ENCODE measurements at regions not wholly inside any gene's neighbourhood (a gene's known extent, or its start where the extent isn't known, plus 50 kb on each side); places are given as distances from the start of the nearest gene placed in this dataset.
"Not testable (repeated sequence)": the region's sequence is repeated elsewhere in the genome, so short reads cannot be mapped to it uniquely, and the experiment has no call there.

- DNase-seq = no peak
These were observed 171.0 kb upstream of the TSC22D1 start for GRCh38 chr13:44747179-44747578.

- no peak for DNase-seq
These were observed 170.6 kb upstream of the TSC22D1 start for GRCh38 chr13:44746690-44747089.

GRCh38 chr13:44744880-44745633, 168.9 kb upstream of the TSC22D1 start:
- no peak for DNase-seq

- DNase-seq = peak; percentile 19
These were observed 163.4 kb upstream of the TSC22D1 start for GRCh38 chr13:44739539-44739938.

- DNase-seq = no peak
These were observed 163.0 kb upstream of the TSC22D1 start for GRCh38 chr13:44739120-44739519.

- DNase-seq = no peak
These were observed 162.3 kb upstream of the TSC22D1 start for GRCh38 chr13:44738463-44738862.

- no peak for DNase-seq
These were observed 159.7 kb upstream of the TSC22D1 start for GRCh38 chr13:44735806-44736205.

GRCh38 chr13:44734201-44734707, 158.1 kb upstream of the TSC22D1 start:
- peak; percentile 57 for DNase-seq

GRCh38 chr13:44732503-44733098, 156.5 kb upstream of the TSC22D1 start:
- no peak for DNase-seq

GRCh38 chr13:44730851-44731250, 154.7 kb upstream of the TSC22D1 start:
- DNase-seq = no peak

- DNase-seq = no peak
These were observed 154.0 kb upstream of the TSC22D1 start for GRCh38 chr13:44730099-44730498.

- not testable (repeated sequence) for DNase-seq
These were observed 151.5 kb upstream of the TSC22D1 start for GRCh38 chr13:44727591-44727990.

GRCh38 chr13:44726778-44727177, 150.6 kb upstream of the TSC22D1 start:
- no peak for DNase-seq

GRCh38 chr13:44726214-44726613, 150.1 kb upstream of the TSC22D1 start:
- DNase-seq = peak; percentile 94

GRCh38 chr13:44719857-44720671, 143.9 kb upstream of the TSC22D1 start:
- DNase-seq = peak; percentile 96

GRCh38 chr13:44718467-44718866, 142.3 kb upstream of the TSC22D1 start:
- DNase-seq = no peak

- DNase-seq = peak; percentile 31
These were observed 139.4 kb upstream of the TSC22D1 start for GRCh38 chr13:44715287-44716230.

- peak; percentile 98 for DNase-seq
These were observed 137.8 kb upstream of the TSC22D1 start for GRCh38 chr13:44713788-44714469.

GRCh38 chr13:44711706-44712105, 135.6 kb upstream of the TSC22D1 start:
- no peak for DNase-seq

GRCh38 chr13:44710576-44710975, 134.4 kb upstream of the TSC22D1 start:
- peak; percentile 84 for DNase-seq

GRCh38 chr13:44704811-44705210, 128.7 kb upstream of the TSC22D1 start:
- DNase-seq = not testable (repeated sequence)
